H1 (cell line): ENCODE measurements at regions not wholly inside any gene's neighbourhood (a gene's known extent, or its start where the extent isn't known, plus 50 kb on each side); places are given as distances from the start of the nearest gene placed in this dataset.

Source experiments
- CTCF ChIA-PET: fragments of 300-600 bp; sonication (Branson Sonifier 250); formaldehyde crosslinking; loops from one replicate; lab custom pipeline; 2021; ENCODE audit not compliant: partially characterized antibody; lab: Charles Lee
- POLR2A ChIA-PET: fragments of 300-600 bp; sonication (Branson Sonifier 250); formaldehyde crosslinking; loops from one replicate; lab custom pipeline; 2021; ENCODE audit warnings: inconsistent platforms; ENCODE audit not compliant: partially characterized antibody; lab: Charles Lee
- DNase-seq, 2 experiments: peaks; one replicate each; pipeline versions ENCODE4 v3.0.0 to v3.0.0-alpha.2; 2010 to 2022; ENCODE audit warnings: low spot score in 2 of 2, low read depth in 1 of 2, mixed read lengths in 1 of 2
- FAIRE-seq: peaks from 2 replicates; lab custom pipeline; 2011; peaks lifted over from hg19 to GRCh38; lab: Jason Lieb, UNC
- H2AFZ ChIP-seq: 2 replicates; pipeline ENCODE4 v1.8.1; 2012; ENCODE audit warnings: low read length, inconsistent platforms
- H2AK5ac ChIP-seq: 2 replicates; pipeline ENCODE4 v1.6.1; 2013; ENCODE audit warnings: low read depth, low read length
- H2BK120ac ChIP-seq: replicated peaks from 2 replicates; pipeline ENCODE3; 2013; ENCODE audit warnings: low read depth, low read length, inconsistent platforms
- H2BK12ac ChIP-seq: 2 replicates; pipeline ENCODE4 v1.6.1; 2013; ENCODE audit warnings: low read depth, low read length
- H2BK15ac ChIP-seq: 2 replicates; pipeline ENCODE4 v1.6.1; 2013; ENCODE audit warnings: low read length
- H2BK20ac ChIP-seq: 2 replicates; pipeline ENCODE4 v1.6.1; 2013; ENCODE audit warnings: low read length
- H2BK5ac ChIP-seq: 2 replicates; pipeline ENCODE4 v1.6.1; 2013; ENCODE audit warnings: low read depth, low read length
- H3K14ac ChIP-seq: 2 replicates; pipeline ENCODE4 v1.6.1; 2013; ENCODE audit warnings: inconsistent platforms; ENCODE audit not compliant: insufficient read length
- H3K18ac ChIP-seq: 2 replicates; pipeline ENCODE4 v1.6.1; 2013; ENCODE audit warnings: low read length; ENCODE audit errors: extremely low read depth
- H3K23ac ChIP-seq: 2 replicates; pipeline ENCODE4 v1.6.1; 2013; ENCODE audit warnings: inconsistent platforms; ENCODE audit not compliant: insufficient read length
- H3K23me2 ChIP-seq: 2 replicates; pipeline ENCODE4 v1.6.1; 2013; ENCODE audit warnings: low read depth, low read length
- H3K27ac ChIP-seq: 2 replicates; pipeline ENCODE4 v1.6.1; 2011; ENCODE audit warnings: low read depth, low read length, inconsistent platforms
- H3K27me3 ChIP-seq, 4 experiments: replicated peaks in 1 of 4; 1 replicate in 1 of 4; 2 replicates in 3 of 4; pipeline versions ENCODE4 v1.6.1 to v1.8.1; 2011 to 2013; ENCODE audit warnings: low read length in 3 of 4, mild to moderate bottlenecking in 3 of 4, inconsistent platforms in 2 of 4, mixed read lengths in 2 of 4, moderate library complexity in 1 of 4; ENCODE audit not compliant: control insufficient read depth in 3 of 4, insufficient read depth in 3 of 4; ENCODE audit errors: extremely low read depth in 1 of 4
- H3K36me3 ChIP-seq, 4 experiments: 2 replicates each; pipeline versions ENCODE4 v1.6.1 to v1.8.1; 2011 to 2013; ENCODE audit warnings: mild to moderate bottlenecking in 4 of 4, low read length in 3 of 4, moderate library complexity in 2 of 4, control low read depth in 1 of 4, inconsistent platforms in 1 of 4; ENCODE audit not compliant: insufficient read depth in 4 of 4, control insufficient read depth in 2 of 4
- H3K4ac ChIP-seq: replicated peaks from 2 replicates; pipeline ENCODE3; 2013; ENCODE audit warnings: low read length, low read depth, mixed read lengths, inconsistent platforms; ENCODE audit not compliant: insufficient read length
- H3K4me1 ChIP-seq, 4 experiments: replicated peaks in 1 of 4; 1 replicate in 1 of 4; 2 replicates in 3 of 4; pipeline versions ENCODE4 v1.6.1 to v1.8.1; 2011 to 2013; ENCODE audit warnings: low read length in 3 of 4, inconsistent platforms in 2 of 4, mixed read lengths in 1 of 4; ENCODE audit not compliant: insufficient read depth in 4 of 4, control insufficient read depth in 3 of 4
- H3K4me2 ChIP-seq, 2 experiments: 2 replicates each; pipeline versions ENCODE4 v1.6.1 to v1.8.1; 2011 to 2013; ENCODE audit warnings: low read depth in 2 of 2, low read length in 2 of 2, control low read depth in 1 of 2, inconsistent platforms in 1 of 2, mild to moderate bottlenecking in 1 of 2; ENCODE audit not compliant: insufficient read depth in 1 of 2
- H3K4me3 ChIP-seq, 4 experiments: fragments of 200-600, 300-600 bp in 1 of 4; sonication (generic), shearing (Covaris generic), sonication (Bioruptor Twin) in 1 of 4; 2 replicates each; pipeline versions ENCODE4 v1.5.1 to v1.8.1; 2011 to 2016; ENCODE audit warnings: low read length in 4 of 4, low read depth in 3 of 4, control low read depth in 2 of 4, inconsistent platforms in 2 of 4, mild to moderate bottlenecking in 2 of 4, mixed read lengths in 1 of 4, moderate library complexity in 1 of 4; ENCODE audit not compliant: insufficient read depth in 2 of 4; ENCODE audit errors: extremely low read depth in 1 of 4
- H3K56ac ChIP-seq: replicated peaks from 2 replicates; pipeline ENCODE3; 2013; ENCODE audit warnings: low read depth, mild to moderate bottlenecking, mixed read lengths, low read length, inconsistent platforms; ENCODE audit not compliant: insufficient read length
- H3K79me1 ChIP-seq: 2 replicates; pipeline ENCODE4 v1.6.1; 2013; ENCODE audit warnings: low read depth, low read length, control low read depth
- H3K79me2 ChIP-seq, 2 experiments: 2 replicates each; pipeline versions ENCODE4 v1.6.1 to v1.8.1; 2012 to 2013; ENCODE audit warnings: low read length in 2 of 2, mild to moderate bottlenecking in 2 of 2, inconsistent platforms in 1 of 2; ENCODE audit not compliant: insufficient read depth in 2 of 2, control insufficient read depth in 1 of 2
- H3K9ac ChIP-seq, 4 experiments: replicated peaks in 1 of 4; 1 replicate in 1 of 4; 2 replicates in 3 of 4; pipeline versions ENCODE4 v1.6.1 to v1.8.1; 2011 to 2013; ENCODE audit warnings: low read depth in 3 of 4, low read length in 3 of 4, control low read depth in 2 of 4, mild to moderate bottlenecking in 2 of 4, moderate library complexity in 2 of 4, inconsistent platforms in 1 of 4; ENCODE audit errors: extremely low read depth in 1 of 4
- H3K9me3 ChIP-seq, 2 experiments: 2 replicates each; pipeline versions ENCODE4 v1.6.1 to v1.8.1; 2012 to 2013; ENCODE audit warnings: mild to moderate bottlenecking in 2 of 2, moderate library complexity in 2 of 2, control low read depth in 1 of 2, inconsistent platforms in 1 of 2, low read depth in 1 of 2, low read length in 1 of 2, mixed read lengths in 1 of 2; ENCODE audit not compliant: insufficient read depth in 2 of 2
- H4K20me1 ChIP-seq, 2 experiments: replicated peaks in 1 of 2; 2 replicates each; pipeline versions ENCODE3 to v1.8.1; 2011 to 2013; ENCODE audit warnings: inconsistent platforms in 2 of 2, low read length in 2 of 2, mild to moderate bottlenecking in 1 of 2; ENCODE audit not compliant: insufficient read depth in 2 of 2, control insufficient read depth in 1 of 2
- H4K5ac ChIP-seq: 2 replicates; pipeline ENCODE4 v1.6.1; 2013; ENCODE audit warnings: low read length, low read depth, mixed read lengths, inconsistent platforms; ENCODE audit not compliant: insufficient read length
- H4K8ac ChIP-seq: 2 replicates; pipeline ENCODE4 v1.8.0; 2013; ENCODE audit warnings: mild to moderate bottlenecking, moderate library complexity, low read length, inconsistent platforms; ENCODE audit not compliant: insufficient read depth; ENCODE audit errors: extremely low read depth
- H4K91ac ChIP-seq: replicated peaks from 2 replicates; pipeline ENCODE3; 2013; ENCODE audit warnings: low read length, mixed read lengths, inconsistent platforms; ENCODE audit not compliant: insufficient read length
- BACH1 ChIP-seq: IDR thresholded peaks from 2 replicates; pipeline ENCODE4 v1.6.1; 2012; ENCODE audit warnings: low read length, improper control_type of control experiment
- BRCA1 ChIP-seq: IDR thresholded peaks from 2 replicates; pipeline ENCODE4 v1.6.1; 2012; ENCODE audit warnings: low read depth, low read length, improper control_type of control experiment
- EP300 ChIP-seq, 2 experiments: IDR thresholded peaks; 1 replicate in 1 of 2; 2 replicates in 1 of 2; pipeline ENCODE4 v1.6.1; 2011 to 2012; ENCODE audit warnings: low read depth in 2 of 2, low read length in 2 of 2, mild to moderate bottlenecking in 2 of 2, borderline replicate concordance in 1 of 2, inconsistent platforms in 1 of 2, moderate library complexity in 1 of 2
- FOSL1 ChIP-seq: IDR thresholded peaks from 2 replicates; pipeline ENCODE4 v1.6.1; 2011; ENCODE audit warnings: mild to moderate bottlenecking, low read depth, low read length, moderate library complexity; ENCODE audit not compliant: insufficient read depth
- GABPA ChIP-seq: IDR thresholded peaks from 2 replicates; pipeline ENCODE4 v1.6.1; 2011; ENCODE audit warnings: mild to moderate bottlenecking, low read length, moderate library complexity, borderline replicate concordance; ENCODE audit not compliant: insufficient read depth
- MAFK ChIP-seq: IDR thresholded peaks from 2 replicates; pipeline ENCODE4 v1.6.1; 2012; ENCODE audit warnings: low read depth, mild to moderate bottlenecking, improper control_type of control experiment, low read length
- RFX5 ChIP-seq: IDR thresholded peaks from 2 replicates; pipeline ENCODE4 v1.6.1; 2011; ENCODE audit warnings: low read depth, low read length, improper control_type of control experiment, borderline replicate concordance
- SIX5 ChIP-seq: IDR thresholded peaks from 2 replicates; pipeline ENCODE4 v1.6.1; 2011; ENCODE audit warnings: mild to moderate bottlenecking, low read depth, low read length
- SP2 ChIP-seq: IDR thresholded peaks from 2 replicates; pipeline ENCODE4 v1.6.1; 2012; ENCODE audit warnings: mild to moderate bottlenecking, low read length, inconsistent platforms
- SRF ChIP-seq: IDR thresholded peaks from 2 replicates; pipeline ENCODE4 v1.6.1; 2011; ENCODE audit warnings: mild to moderate bottlenecking, low read depth, low read length, moderate library complexity
- SUZ12 ChIP-seq: fragments of 200-600 bp; sonication (generic); IDR thresholded peaks from 2 replicates; pipeline ENCODE4 v1.6.1; 2012; ENCODE audit warnings: mild to moderate bottlenecking, inconsistent platforms, low read length, moderate library complexity, mixed read lengths
- TCF12 ChIP-seq: IDR thresholded peaks from 2 replicates; pipeline ENCODE4 v1.6.1; 2011; ENCODE audit warnings: low read depth, mild to moderate bottlenecking, low read length
- YY1 ChIP-seq: IDR thresholded peaks from 2 replicates; pipeline ENCODE4 v1.6.1; 2011; ENCODE audit warnings: low read depth, mild to moderate bottlenecking, low read length
- WGBS, 2 experiments: shearing (Covaris generic) in 1 of 2; methylation state at CpG; one replicate each; pipeline versions ENCODE4 v1.1.6 to v1.1.7; 2013 to 2015; ENCODE audit warnings: low lambda C conversion rate in 2 of 2, mixed read lengths in 2 of 2, inconsistent platforms in 1 of 2, low coverage in 1 of 2, missing lambda C conversion rate in 1 of 2; ENCODE audit not compliant: insufficient replicate concordance in 2 of 2, insufficient coverage in 1 of 2, insufficient read length in 1 of 2; ENCODE audit errors: extremely low coverage in 1 of 2, missing lambda C conversion rate in 1 of 2; 5-methylcytosine and 5-hydroxymethylcytosine counted together
- TF ChIP-seq, protein P1 (sequence below): IDR thresholded peaks from 2 replicates; pipeline ENCODE4 v1.6.1; 2012; ENCODE audit warnings: inconsistent platforms
- TF ChIP-seq, protein P2 (sequence below): IDR thresholded peaks from 2 replicates; pipeline ENCODE4 v1.6.1; 2012; ENCODE audit warnings: inconsistent platforms

DNA sequence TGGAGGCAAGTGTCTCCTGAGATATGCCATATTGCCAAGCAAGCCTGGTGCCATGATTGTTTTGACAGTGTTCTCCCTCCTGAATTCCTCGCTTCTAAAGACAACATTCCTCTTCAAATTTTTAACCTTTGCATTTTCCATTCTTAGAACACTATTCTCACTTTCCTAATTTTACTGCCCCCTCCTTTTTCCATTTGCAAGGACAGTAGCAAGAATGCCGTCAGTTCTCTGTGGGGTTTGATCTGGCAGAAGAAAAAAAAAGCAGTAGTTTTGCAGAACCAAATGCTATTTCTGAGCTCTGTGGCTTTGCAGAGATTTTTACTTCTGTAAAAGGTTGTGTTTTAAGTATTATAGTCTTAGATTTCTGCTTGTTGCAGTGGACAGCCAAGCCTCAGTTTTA is 295.2 kb downstream of the NUAK1 start:
- FAIRE-seq (no peak), DNase-seq (no peak)
- Histone ChIP-seq H2BK5ac (no peak overlapping the region), H3K4me2 (no peak overlapping the region), H3K27me3 (no peaks in the 10 kb centered on the region), H4K8ac (no peak overlapping the region), H4K20me1 (no peaks in the 10 kb centered on the region), H3K36me3 (no peaks in the 10 kb centered on the region), H2BK12ac (no peak overlapping the region), H3K9me3 (0 out of 4 replicates have a peak, but pooled peaks cover 0 to 7% of the 10 kb centered on the region in 2 experiments), H4K91ac (no peak overlapping the region), H3K23me2 (no peaks in the 10 kb centered on the region), H2AK5ac (no peak overlapping the region), H3K79me1 (no peaks in the 10 kb centered on the region), H3K4me1 (no peaks in the 10 kb centered on the region), H3K9ac (no peak overlapping the region), H3K23ac (no peak overlapping the region), H2BK20ac (no peak overlapping the region), H2AFZ (no peak overlapping the region), H4K5ac (no peak overlapping the region), H3K18ac (no peak overlapping the region), H3K79me2 (no peaks in the 10 kb centered on the region), H3K27ac (no peak overlapping the region), H3K4me3 (no peak overlapping the region), H3K14ac (no peak overlapping the region), H2BK15ac (no peak overlapping the region), H3K4ac (no peak overlapping the region), H2BK120ac (no peak overlapping the region), H3K56ac (no peak overlapping the region)
- 69% methylated on average over 2 of the region's 2 CpGs; no CpG with 5 or more reads in 1 of the 2 experiments for WGBS, 2 experiments
- ChIA-PET CTCF (no interaction called here), POLR2A (interaction anchor here (1.2 kb wide), 1 partner anchor 14 kb away, joined by 3 read pairs; no protein-coding TSS in a partner anchor)
- TF ChIP-seq, protein P1, sequence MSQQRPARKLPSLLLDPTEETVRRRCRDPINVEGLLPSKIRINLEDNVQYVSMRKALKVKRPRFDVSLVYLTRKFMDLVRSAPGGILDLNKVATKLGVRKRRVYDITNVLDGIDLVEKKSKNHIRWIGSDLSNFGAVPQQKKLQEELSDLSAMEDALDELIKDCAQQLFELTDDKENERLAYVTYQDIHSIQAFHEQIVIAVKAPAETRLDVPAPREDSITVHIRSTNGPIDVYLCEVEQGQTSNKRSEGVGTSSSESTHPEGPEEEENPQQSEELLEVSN = no peak
- TF ChIP-seq YY1 (no peak), FOSL1 (no peak), MAFK (no peak), SP2 (no peak), RFX5 (no peak), SIX5 (no peak), BACH1 (no peak), EP300 (IDR thresholded peaks at IDR 0.05; ENCODE audit: borderline replicate concordance in 1 of 2, low read depth in 2 of 2, low read length in 2 of 2) (no peak), TCF12 (no peak), GABPA (no peak), SRF (no peak), BRCA1 (no peak), SUZ12 (no peak)
- TF ChIP-seq, protein P2, sequence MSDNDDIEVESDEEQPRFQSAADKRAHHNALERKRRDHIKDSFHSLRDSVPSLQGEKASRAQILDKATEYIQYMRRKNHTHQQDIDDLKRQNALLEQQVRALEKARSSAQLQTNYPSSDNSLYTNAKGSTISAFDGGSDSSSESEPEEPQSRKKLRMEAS = no peak
